ENCODE measurements at regions not wholly inside any gene's neighbourhood (a gene's known extent, or its start where the extent isn't known, plus 50 kb on each side); places are given as distances from the start of the nearest gene placed in this dataset.

GRCh38 chr6:145313041-145313855 is 422.1 kb downstream of the EPM2A start:
- in situ Hi-C loops (cut with HindIII; ENCODE audit: low sequenced_read_pairs): no loop called here

- in situ Hi-C loops (cut with HindIII; ENCODE audit: low sequenced_read_pairs): no loop called here
Observed at GRCh38 chr6:145315982-145316600, 419.2 kb downstream of the EPM2A start.

GRCh38 chr6:145318952-145319351 is 416.4 kb downstream of the EPM2A start:
- in situ Hi-C loops (cut with HindIII; ENCODE audit: low sequenced_read_pairs): no loop called here

GRCh38 chr6:145319605-145320004 is 415.7 kb downstream of the EPM2A start:
- in situ Hi-C loops (cut with HindIII; ENCODE audit: low sequenced_read_pairs): no loop called here

- in situ Hi-C loops (cut with HindIII; ENCODE audit: low sequenced_read_pairs): no loop called here
Observed at GRCh38 chr6:145323646-145324045, 411.7 kb downstream of the EPM2A start.

GRCh38 chr6:145327586-145327985 is 407.7 kb downstream of the EPM2A start:
- in situ Hi-C loops (cut with HindIII; ENCODE audit: low sequenced_read_pairs): no loop called here

- in situ Hi-C loops (cut with HindIII; ENCODE audit: low sequenced_read_pairs): no loop called here
Observed at GRCh38 chr6:145329257-145329656, 406.1 kb downstream of the EPM2A start.

- in situ Hi-C loops (cut with HindIII; ENCODE audit: low sequenced_read_pairs): no loop called here
Observed at GRCh38 chr6:145331066-145331465, 404.3 kb downstream of the EPM2A start.

- in situ Hi-C loops (cut with HindIII; ENCODE audit: low sequenced_read_pairs): no loop called here
Observed at GRCh38 chr6:145332011-145332410, 403.3 kb downstream of the EPM2A start.

GRCh38 chr6:145336119-145336518 is 399.2 kb downstream of the EPM2A start:
- in situ Hi-C loops (cut with HindIII; ENCODE audit: low sequenced_read_pairs): no loop called here

- in situ Hi-C loops (cut with HindIII; ENCODE audit: low sequenced_read_pairs): no loop called here
Observed at GRCh38 chr6:145339089-145339488, 396.2 kb downstream of the EPM2A start.

GRCh38 chr6:145340256-145340655 is 395.1 kb downstream of the EPM2A start:
- in situ Hi-C loops (cut with HindIII; ENCODE audit: low sequenced_read_pairs): no loop called here

GRCh38 chr6:145345094-145345493 is 390.2 kb downstream of the EPM2A start:
- in situ Hi-C loops (cut with HindIII; ENCODE audit: low sequenced_read_pairs): no loop called here

GRCh38 chr6:145347216-145347615 is 388.1 kb downstream of the EPM2A start:
- in situ Hi-C loops (cut with HindIII; ENCODE audit: low sequenced_read_pairs): no loop called here

- in situ Hi-C loops (cut with HindIII; ENCODE audit: low sequenced_read_pairs): no loop called here
Observed at GRCh38 chr6:145349950-145350510, 385.3 kb downstream of the EPM2A start.

GRCh38 chr6:145350928-145351327 is 384.4 kb downstream of the EPM2A start:
- in situ Hi-C loops (cut with HindIII; ENCODE audit: low sequenced_read_pairs): no loop called here

- in situ Hi-C loops (cut with HindIII; ENCODE audit: low sequenced_read_pairs): no loop called here
Observed at GRCh38 chr6:145352382-145353080, 382.8 kb downstream of the EPM2A start.

GRCh38 chr6:145360865-145361264 is 374.5 kb downstream of the EPM2A start:
- in situ Hi-C loops (cut with HindIII; ENCODE audit: low sequenced_read_pairs): no loop called here

- in situ Hi-C loops (cut with HindIII; ENCODE audit: low sequenced_read_pairs): no loop called here
Observed at GRCh38 chr6:145367149-145367548, 368.2 kb downstream of the EPM2A start.

GRCh38 chr6:145368075-145368474 is 367.2 kb downstream of the EPM2A start:
- in situ Hi-C loops (cut with HindIII; ENCODE audit: low sequenced_read_pairs): no loop called here

GRCh38 chr6:145370559-145370958 is 364.8 kb downstream of the EPM2A start:
- in situ Hi-C loops (cut with HindIII; ENCODE audit: low sequenced_read_pairs): no loop called here
